CD14-positive monocyte (primary cell): ENCODE measurements at regions not wholly inside any gene's neighbourhood (a gene's known extent, or its start where the extent isn't known, plus 50 kb on each side); places are given as distances from the start of the nearest gene placed in this dataset.
"Not testable (repeated sequence)": the region's sequence is repeated elsewhere in the genome, so short reads cannot be mapped to it uniquely, and the experiment has no call there.

Source experiments
- DNase-seq, 3 donors: peaks; one replicate each; pipeline ENCODE4 v3.0.0-alpha.2; 2011 to 2022
- H2AFZ ChIP-seq: 2 replicates; pipeline ENCODE4 v1.6.0; 2012; ENCODE audit warnings: mild to moderate bottlenecking, low read depth, low read length, inconsistent platforms; ENCODE audit not compliant: insufficient read depth, poor library complexity, severe bottlenecking
- H3K27ac ChIP-seq, 2 donors: 1 replicate in 1 of 2; 2 replicates in 1 of 2; pipeline ENCODE4 v1.5.1; 2012 to 2013; ENCODE audit warnings: low read length in 2 of 2, control low read depth in 1 of 2, inconsistent platforms in 1 of 2, low read depth in 1 of 2, mild to moderate bottlenecking in 1 of 2
- H3K27me3 ChIP-seq, 2 donors: one replicate each; pipeline versions ENCODE4 v1.6.0 to v1.6.1; 2011 to 2013; ENCODE audit warnings: low read length in 2 of 2; ENCODE audit not compliant: control insufficient read depth in 2 of 2, insufficient read depth in 2 of 2
- H3K36me3 ChIP-seq, 2 donors: replicated peaks in 1 of 2; 1 replicate in 1 of 2; 2 replicates in 1 of 2; pipeline versions ENCODE4 v1.5.1 to v1.6.1; 2012 to 2013; ENCODE audit warnings: low read length in 2 of 2, control low read depth in 1 of 2, inconsistent platforms in 1 of 2, mild to moderate bottlenecking in 1 of 2; ENCODE audit not compliant: insufficient read depth in 2 of 2, control insufficient read depth in 1 of 2
- H3K4me1 ChIP-seq, 2 donors: 1 replicate in 1 of 2; 2 replicates in 1 of 2; pipeline versions ENCODE4 v1.5.1 to v1.6.1; 2012 to 2013; ENCODE audit warnings: low read length in 2 of 2, control low read depth in 1 of 2, inconsistent platforms in 1 of 2, mild to moderate bottlenecking in 1 of 2, moderate library complexity in 1 of 2; ENCODE audit not compliant: insufficient read depth in 2 of 2, control insufficient read depth in 1 of 2
- H3K4me2 ChIP-seq: replicated peaks from 2 replicates; pipeline ENCODE3; 2012; ENCODE audit warnings: low read length, moderate library complexity, mild to moderate bottlenecking; ENCODE audit not compliant: poor library complexity, severe bottlenecking; ENCODE audit errors: extremely low read depth
- H3K4me3 ChIP-seq, 3 experiments: fragments of 200-600 bp in 1 of 3; sonication (generic) in 1 of 3; replicated peaks in 1 of 3; 1 replicate in 2 of 3; 2 replicates in 1 of 3; pipeline ENCODE4 v1.5.1; 2011 to 2013; ENCODE audit warnings: low read length in 3 of 3, mild to moderate bottlenecking in 3 of 3, control low read depth in 2 of 3, low read depth in 2 of 3, inconsistent platforms in 1 of 3, moderate library complexity in 1 of 3
- H3K79me2 ChIP-seq: 2 replicates; pipeline ENCODE4 v1.6.0; 2012; ENCODE audit warnings: mild to moderate bottlenecking, control low read depth, inconsistent platforms, low read length, moderate library complexity; ENCODE audit not compliant: insufficient read depth
- H3K9ac ChIP-seq: 2 replicates; pipeline ENCODE4 v1.6.0; 2017; ENCODE audit warnings: low read length, mild to moderate bottlenecking; ENCODE audit not compliant: insufficient read depth, poor library complexity, severe bottlenecking
- H3K9me3 ChIP-seq, 2 donors: replicated peaks in 1 of 2; 1 replicate in 1 of 2; 2 replicates in 1 of 2; pipeline versions ENCODE4 v1.5.1 to v1.6.1; 2012 to 2013; ENCODE audit warnings: low read length in 2 of 2, control low read depth in 1 of 2; ENCODE audit not compliant: control insufficient read depth in 1 of 2, insufficient read depth in 1 of 2
- H4K20me1 ChIP-seq: 2 replicates; pipeline ENCODE4 v1.6.0; 2012; ENCODE audit warnings: mild to moderate bottlenecking, low read length, control low read depth, moderate library complexity; ENCODE audit not compliant: insufficient read depth
- H3K27ac Mint-ChIP-seq, 7 donors: one replicate each; pipeline ENCODE4 v1.8.0; 2020; ENCODE audit warnings: mild to moderate bottlenecking in 7 of 7, mixed read lengths in 7 of 7, moderate library complexity in 6 of 7, inconsistent platforms in 2 of 7
- H3K27me3 Mint-ChIP-seq, 3 donors: one replicate each; pipeline ENCODE4 v1.8.0; 2021 to 2022; ENCODE audit warnings: low read depth in 3 of 3, mild to moderate bottlenecking in 3 of 3, mixed read lengths in 3 of 3, moderate library complexity in 3 of 3, inconsistent platforms in 1 of 3
- H3K36me3 Mint-ChIP-seq, 2 donors: one replicate each; pipeline ENCODE4 v1.8.0; 2020; ENCODE audit warnings: mixed read lengths in 2 of 2, inconsistent platforms in 1 of 2, mild to moderate bottlenecking in 1 of 2
- H3K4me1 Mint-ChIP-seq: one replicate; pipeline ENCODE4 v1.8.0; 2020; ENCODE audit warnings: mild to moderate bottlenecking, mixed read lengths
- H3K4me3 Mint-ChIP-seq, 2 donors: one replicate each; pipeline ENCODE4 v1.8.0; 2020; ENCODE audit warnings: mild to moderate bottlenecking in 2 of 2, mixed read lengths in 2 of 2, moderate library complexity in 1 of 2
- H3K9me3 Mint-ChIP-seq, 7 donors: one replicate each; pipeline ENCODE4 v1.8.0; 2020 to 2022; ENCODE audit warnings: mixed read lengths in 7 of 7, mild to moderate bottlenecking in 6 of 7, moderate library complexity in 6 of 7, inconsistent platforms in 2 of 7
- WGBS: methylation state at CpG from one replicate; pipeline ENCODE4 v1.1.5; 2013; ENCODE audit warnings: missing lambda C conversion rate; ENCODE audit not compliant: insufficient coverage; 5-methylcytosine and 5-hydroxymethylcytosine counted together
- intact Hi-C, 2 donors: fragments of 100-400 bp; cut with micrococcal nuclease; formaldehyde crosslinking; loops; one replicate each; pipeline versions ENCODE4 v1.15.0 to v1.15.1; 2023
- TF ChIP-seq, protein P1 (sequence below): fragments of 200-600 bp; IDR thresholded peaks from one replicate; pipeline ENCODE4 v1.8.0; 2022; ENCODE audit warnings: antibody characterized with exemption, mild to moderate bottlenecking

DNA sequence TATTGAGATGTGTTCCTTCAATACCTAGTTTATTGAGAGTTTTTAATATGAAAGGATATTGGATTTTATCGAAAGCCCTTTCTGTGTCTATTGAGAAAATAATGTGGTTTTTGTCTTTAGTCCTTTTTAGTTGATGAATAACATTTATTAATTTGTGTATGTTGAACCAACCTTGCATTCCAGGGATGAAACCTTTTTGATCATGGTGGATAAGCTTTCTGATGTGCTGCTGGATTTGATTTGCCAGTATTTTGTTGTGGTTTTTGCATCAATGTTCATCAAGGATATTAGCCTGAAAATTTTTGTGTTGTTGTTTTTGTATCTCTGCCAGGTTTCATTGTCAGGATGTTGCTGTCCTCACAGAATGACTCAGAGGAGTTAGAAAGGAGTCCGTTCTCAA lies 1710.4 kb downstream of the SUCLG1 start:
- no peak overlapping the region for H3K9ac ChIP-seq
- Mint-ChIP-seq H3K27me3 (peaks cover 0 to 2% (median 0%) of the 10 kb centered on the region in 3 donors), H3K27ac (no peak overlapping the region), H3K4me1 (no peaks in the 10 kb centered on the region), H3K36me3 (no peaks in the 10 kb centered on the region), H3K4me3 (no peak overlapping the region), H3K9me3 (peaks cover 4 to 15% (median 11%) of the 10 kb centered on the region in 7 donors)
- no CpG with 5 or more reads among the region's 2 CpGs for WGBS
- no peak overlapping the region for H3K4me2 ChIP-seq
- DNase-seq, result no peak
- no peaks in the 10 kb centered on the region for H3K79me2 ChIP-seq
- H4K20me1 ChIP-seq, result no peaks in the 10 kb centered on the region
- H3K27me3 ChIP-seq, result no peaks in the 10 kb centered on the region
- H3K4me3 ChIP-seq, result no peak overlapping the region
- TF ChIP-seq, protein P1, sequence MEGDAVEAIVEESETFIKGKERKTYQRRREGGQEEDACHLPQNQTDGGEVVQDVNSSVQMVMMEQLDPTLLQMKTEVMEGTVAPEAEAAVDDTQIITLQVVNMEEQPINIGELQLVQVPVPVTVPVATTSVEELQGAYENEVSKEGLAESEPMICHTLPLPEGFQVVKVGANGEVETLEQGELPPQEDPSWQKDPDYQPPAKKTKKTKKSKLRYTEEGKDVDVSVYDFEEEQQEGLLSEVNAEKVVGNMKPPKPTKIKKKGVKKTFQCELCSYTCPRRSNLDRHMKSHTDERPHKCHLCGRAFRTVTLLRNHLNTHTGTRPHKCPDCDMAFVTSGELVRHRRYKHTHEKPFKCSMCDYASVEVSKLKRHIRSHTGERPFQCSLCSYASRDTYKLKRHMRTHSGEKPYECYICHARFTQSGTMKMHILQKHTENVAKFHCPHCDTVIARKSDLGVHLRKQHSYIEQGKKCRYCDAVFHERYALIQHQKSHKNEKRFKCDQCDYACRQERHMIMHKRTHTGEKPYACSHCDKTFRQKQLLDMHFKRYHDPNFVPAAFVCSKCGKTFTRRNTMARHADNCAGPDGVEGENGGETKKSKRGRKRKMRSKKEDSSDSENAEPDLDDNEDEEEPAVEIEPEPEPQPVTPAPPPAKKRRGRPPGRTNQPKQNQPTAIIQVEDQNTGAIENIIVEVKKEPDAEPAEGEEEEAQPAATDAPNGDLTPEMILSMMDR, result no peak
- H3K4me1 ChIP-seq, result no peaks in the 10 kb centered on the region
- peaks cover 5 to 6% of the 10 kb centered on the region in 2 donors for H3K9me3 ChIP-seq
- H2AFZ ChIP-seq, result no peak overlapping the region
- intact Hi-C loops, result no loop called here
- H3K27ac ChIP-seq, result no peak overlapping the region
- H3K36me3 ChIP-seq, result no peaks in the 10 kb centered on the region

GRCh38 chr2:82740527-82740926 lies 1718.6 kb downstream of the SUCLG1 start:
- intact Hi-C loops, result no loop called here
- Histone ChIP-seq H3K27ac (no peak overlapping the region), H3K9me3 (peaks cover 2 to 12% of the 10 kb centered on the region in 2 donors), H3K4me3 (no peak overlapping the region), H3K4me1 (no peaks in the 10 kb centered on the region), H3K4me2 (no peak overlapping the region), H2AFZ (no peak overlapping the region), H3K36me3 (no peaks in the 10 kb centered on the region), H3K27me3 (no peaks in the 10 kb centered on the region), H3K79me2 (no peaks in the 10 kb centered on the region), H4K20me1 (no peaks in the 10 kb centered on the region), H3K9ac (no peak overlapping the region)
- no CpG with 5 or more reads among the region's 1 CpG for WGBS
- Mint-ChIP-seq H3K27me3 (peaks cover 0 to 1% (median 0%) of the 10 kb centered on the region in 3 donors), H3K9me3 (peaks cover 0 to 8% (median 3%) of the 10 kb centered on the region in 7 donors), H3K27ac (no peak overlapping the region), H3K36me3 (no peaks in the 10 kb centered on the region), H3K4me3 (no peak overlapping the region), H3K4me1 (no peaks in the 10 kb centered on the region)
- TF ChIP-seq, protein P1, result no peak
- no peak for DNase-seq

DNA sequence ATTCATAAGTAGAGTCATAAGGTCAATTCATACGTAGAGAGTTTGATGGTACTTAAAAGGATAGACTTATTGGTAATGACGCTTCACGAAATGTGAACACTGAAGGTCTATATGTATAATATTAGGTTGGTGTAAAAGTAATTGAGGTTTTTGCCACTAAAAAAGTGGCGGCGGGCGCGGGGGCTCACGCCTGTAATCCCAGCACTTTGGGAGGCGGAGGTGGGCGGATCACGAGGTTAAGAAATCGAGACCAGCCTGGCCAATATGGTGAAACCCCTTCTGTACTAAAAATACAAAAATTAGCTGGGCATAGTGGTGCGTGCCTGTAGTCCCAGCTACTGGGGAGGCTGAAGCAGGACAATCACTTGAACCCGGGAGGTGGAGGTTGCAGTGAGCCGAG lies 1721.1 kb downstream of the SUCLG1 start:
- H4K20me1 ChIP-seq, H3K9ac ChIP-seq, intact Hi-C loops, H2AFZ ChIP-seq, H3K27ac Mint-ChIP-seq, H3K4me3 Mint-ChIP-seq, H3K36me3 Mint-ChIP-seq, H3K27ac ChIP-seq, H3K27me3 Mint-ChIP-seq, H3K36me3 ChIP-seq, H3K4me2 ChIP-seq, H3K27me3 ChIP-seq, H3K4me1 ChIP-seq, H3K79me2 ChIP-seq, H3K4me3 ChIP-seq, DNase-seq, H3K4me1 Mint-ChIP-seq: not testable (repeated sequence)
- H3K9me3 Mint-ChIP-seq, result peaks cover 0 to 14% (median 3%) of the 10 kb centered on the region in 7 donors
- peaks cover 6 to 16% of the 10 kb centered on the region in 2 donors for H3K9me3 ChIP-seq
- 93% methylated on average over 6 of the region's 15 CpGs for WGBS
